HG03097 (cell line): ENCODE measurements at regions not wholly inside any gene's neighbourhood (a gene's known extent, or its start where the extent isn't known, plus 50 kb on each side); places are given as distances from the start of the nearest gene placed in this dataset.

Experiments used
- ATAC-seq: cut with Tn5 transposase; IDR thresholded peaks from one replicate; pipeline ENCODE4 v1.9.1; 2021; ENCODE audit not compliant: unreplicated experiment, low FRiP score

- no peak for ATAC-seq
These were observed 118.8 kb upstream of the GSE1 start for GRCh38 chr16:85494315-85494714.

- ATAC-seq, result no peak
These were observed 117.9 kb upstream of the GSE1 start for GRCh38 chr16:85495259-85495658.

- ATAC-seq, result no peak
These were observed 117.1 kb upstream of the GSE1 start for GRCh38 chr16:85495823-85496538.

- ATAC-seq, result no peak
These were observed 115.4 kb upstream of the GSE1 start for GRCh38 chr16:85497622-85498314.

GRCh38 chr16:85498607-85499006 lies 114.5 kb upstream of the GSE1 start:
- ATAC-seq, result peak; percentile 61

- no peak for ATAC-seq
These were observed 112.9 kb upstream of the GSE1 start for GRCh38 chr16:85500220-85500619.

GRCh38 chr16:85501900-85502299 lies 111.2 kb upstream of the GSE1 start:
- no peak for ATAC-seq

- ATAC-seq, result no peak
These were observed 110.8 kb upstream of the GSE1 start for GRCh38 chr16:85502357-85502756.

- no peak for ATAC-seq
These were observed 109.4 kb upstream of the GSE1 start for GRCh38 chr16:85503679-85504231.

GRCh38 chr16:85504242-85504641 lies 108.9 kb upstream of the GSE1 start:
- no peak for ATAC-seq

- ATAC-seq, result no peak
These were observed 107.1 kb upstream of the GSE1 start for GRCh38 chr16:85505794-85506634.

- no peak for ATAC-seq
These were observed 106.5 kb upstream of the GSE1 start for GRCh38 chr16:85506635-85506911.

- no peak for ATAC-seq
These were observed 105.8 kb upstream of the GSE1 start for GRCh38 chr16:85507342-85507741.

- ATAC-seq, result no peak
These were observed 104.7 kb upstream of the GSE1 start for GRCh38 chr16:85508388-85508787.

GRCh38 chr16:85508993-85509392 lies 104.1 kb upstream of the GSE1 start:
- no peak for ATAC-seq

GRCh38 chr16:85510041-85510659 lies 103.0 kb upstream of the GSE1 start:
- ATAC-seq, result no peak

GRCh38 chr16:85511938-85512807 lies 100.9 kb upstream of the GSE1 start:
- no peak for ATAC-seq

GRCh38 chr16:85512808-85513115 lies 100.4 kb upstream of the GSE1 start:
- no peak for ATAC-seq

GRCh38 chr16:85513180-85513579 lies 99.9 kb upstream of the GSE1 start:
- no peak for ATAC-seq

- no peak for ATAC-seq
These were observed 99.5 kb upstream of the GSE1 start for GRCh38 chr16:85513649-85514048.
